Suprapubic skin (tissue), 4 donors: ENCODE measurements at regions not wholly inside any gene's neighbourhood (a gene's known extent, or its start where the extent isn't known, plus 50 kb on each side); places are given as distances from the start of the nearest gene placed in this dataset.

ENCODE experiments used
- DNase-seq, 2 donors: peaks; one replicate each; pipeline ENCODE4 v3.0.0-alpha.2; 2019; ENCODE audit warnings: low spot score in 2 of 2
- H3K27ac ChIP-seq: fragments of 200-600 bp; sonication (generic); one replicate; pipeline ENCODE4 v1.5.1; 2019
- H3K27me3 ChIP-seq: fragments of 200-600 bp; sonication (generic); one replicate; pipeline ENCODE4 v1.5.1; 2019
- H3K36me3 ChIP-seq: fragments of 200-600 bp; sonication (generic); one replicate; pipeline ENCODE4 v1.5.1; 2019
- H3K4me1 ChIP-seq: fragments of 200-600 bp; sonication (generic); one replicate; pipeline ENCODE4 v1.5.1; 2019
- H3K4me3 ChIP-seq: fragments of 200-600 bp; sonication (generic); one replicate; pipeline ENCODE4 v1.5.1; 2019; ENCODE audit warnings: mild to moderate bottlenecking
- H3K9me3 ChIP-seq: fragments of 200-600 bp; sonication (generic); one replicate; pipeline ENCODE4 v1.5.1; 2019
- CTCF ChIP-seq, 2 donors: fragments of 200-600 bp in 1 of 2; fragments of 450-650 bp in 1 of 2; sonication (generic) in 1 of 2; IDR thresholded peaks; one replicate each; pipeline ENCODE4 v1.5.1; 2016 to 2019; ENCODE audit warnings: antibody characterized with exemption in 2 of 2, mild to moderate bottlenecking in 1 of 2, moderate library complexity in 1 of 2
- EP300 ChIP-seq: sonication (generic); formaldehyde crosslinking; IDR thresholded peaks from one replicate; pipeline ENCODE4 v1.6.1; 2017; ENCODE audit warnings: antibody characterized with exemption
- POLR2A ChIP-seq, 2 donors: fragments of 450-650 bp; IDR thresholded peaks; one replicate each; pipeline ENCODE4 v1.6.1; 2017; ENCODE audit warnings: antibody characterized with exemption in 2 of 2, mild to moderate bottlenecking in 2 of 2, moderate library complexity in 2 of 2
- POLR2AphosphoS5 ChIP-seq, 3 donors: sonication (generic); formaldehyde crosslinking; IDR thresholded peaks; one replicate each; pipeline ENCODE4 v1.6.1; 2017; ENCODE audit warnings: antibody characterized with exemption in 3 of 3
- WGBS: methylation state at CpG from one replicate; pipeline ENCODE4 v1.1.5; 2018; 5-methylcytosine and 5-hydroxymethylcytosine counted together

- WGBS, result 77% methylated on average over 6 of the region's 6 CpGs
- H3K9me3 ChIP-seq, result no peaks in the 10 kb centered on the region
- TF ChIP-seq CTCF (IDR thresholded peaks at IDR 0.05) (no peak), POLR2AphosphoS5 (IDR thresholded peaks at IDR 0.05) (no peak), EP300 (no peak), POLR2A (IDR thresholded peaks at IDR 0.05) (no peak)
- H3K36me3 ChIP-seq, result no peaks in the 10 kb centered on the region
- no peaks in the 10 kb centered on the region for H3K27me3 ChIP-seq
- H3K27ac ChIP-seq, result no peak overlapping the region
- no peaks in the 10 kb centered on the region for H3K4me1 ChIP-seq
- no peak overlapping the region for H3K4me3 ChIP-seq
- DNase-seq, result peak in 1 of 2 donors; percentile 31
These were observed 112.5 kb upstream of the SMAD3 start for GRCh38 chr15:66952756-66953522.

- DNase-seq, result peak in 1 of 2 donors; percentile 47
- Histone ChIP-seq H3K27me3 (no peaks in the 10 kb centered on the region), H3K4me3 (no peak overlapping the region), H3K36me3 (no peaks in the 10 kb centered on the region), H3K27ac (no peak overlapping the region), H3K9me3 (no peaks in the 10 kb centered on the region), H3K4me1 (no peaks in the 10 kb centered on the region)
- TF ChIP-seq POLR2A (IDR thresholded peaks at IDR 0.05) (no peak), CTCF (IDR thresholded peaks at IDR 0.05) (no peak), EP300 (no peak), POLR2AphosphoS5 (IDR thresholded peaks at IDR 0.05) (no peak)
- WGBS, result 83% methylated on average over 11 of the region's 11 CpGs
These were observed 111.7 kb upstream of the SMAD3 start for GRCh38 chr15:66953523-66954229.

- DNase-seq, result peak in 1 of 2 donors; percentile 46
- Histone ChIP-seq H3K36me3 (no peaks in the 10 kb centered on the region), H3K4me1 (no peaks in the 10 kb centered on the region), H3K4me3 (no peak overlapping the region), H3K27ac (no peak overlapping the region), H3K9me3 (no peaks in the 10 kb centered on the region), H3K27me3 (no peaks in the 10 kb centered on the region)
- WGBS, result 75% methylated on average over 6 of the region's 6 CpGs
- no peak for TF ChIP-seq POLR2A (IDR thresholded peaks at IDR 0.05)
These were observed 110.8 kb upstream of the SMAD3 start for GRCh38 chr15:66954601-66955000.

- no peak overlapping the region for H3K4me3 ChIP-seq
- TF ChIP-seq POLR2AphosphoS5 (IDR thresholded peaks at IDR 0.05) (no peak), EP300 (no peak), CTCF (IDR thresholded peaks at IDR 0.05) (no peak), POLR2A (IDR thresholded peaks at IDR 0.05) (no peak)
- DNase-seq, result peak in 1 of 2 donors; percentile 5
- no peaks in the 10 kb centered on the region for H3K4me1 ChIP-seq
- no peaks in the 10 kb centered on the region for H3K36me3 ChIP-seq
- H3K9me3 ChIP-seq, result no peaks in the 10 kb centered on the region
- 44% methylated on average over 4 of the region's 4 CpGs for WGBS
- no peaks in the 10 kb centered on the region for H3K27me3 ChIP-seq
- no peak overlapping the region for H3K27ac ChIP-seq
These were observed 110.3 kb upstream of the SMAD3 start for GRCh38 chr15:66955001-66955516.

- H3K4me1 ChIP-seq, result no peaks in the 10 kb centered on the region
- H3K4me3 ChIP-seq, result no peak overlapping the region
- TF ChIP-seq CTCF (IDR thresholded peaks at IDR 0.05), result no peak
- TF ChIP-seq POLR2A (IDR thresholded peaks at IDR 0.05), result no peak
- TF ChIP-seq EP300, result no peak
- no peak for TF ChIP-seq POLR2AphosphoS5 (IDR thresholded peaks at IDR 0.05)
- H3K27ac ChIP-seq, result no peak overlapping the region
- H3K27me3 ChIP-seq, result no peaks in the 10 kb centered on the region
- no peaks in the 10 kb centered on the region for H3K36me3 ChIP-seq
- no peaks in the 10 kb centered on the region for H3K9me3 ChIP-seq
- 52% methylated on average over 2 of the region's 2 CpGs for WGBS
- DNase-seq, result peak in 1 of 2 donors; percentile 27
These were observed 109.4 kb upstream of the SMAD3 start for GRCh38 chr15:66955871-66956585.
